ENCODE measurements at regions not wholly inside any gene's neighbourhood (a gene's known extent, or its start where the extent isn't known, plus 50 kb on each side); places are given as distances from the start of the nearest gene placed in this dataset.
A peak's percentile ranks its signal among the peaks of the same experiment; 100 is the strongest.

GRCh38 chr18:48475635-48476549, 62.9 kb upstream of the CTIF start:
- TF ChIP-seq EP300 (IDR thresholded peaks at IDR 0.05) (no peak), CTCF (IDR thresholded peaks at IDR 0.05) (peak; percentile 71 to 85 (median 74)), POLR2A (IDR thresholded peaks at IDR 0.05) (no peak)

Data from ovary (tissue), 3 donors.